GM19035 (cell line): ENCODE measurements at regions not wholly inside any gene's neighbourhood (a gene's known extent, or its start where the extent isn't known, plus 50 kb on each side); places are given as distances from the start of the nearest gene placed in this dataset.

Experiments
- ATAC-seq: cut with Tn5 transposase; IDR thresholded peaks from one replicate; pipeline ENCODE4 v1.9.1; 2021; ENCODE audit not compliant: unreplicated experiment

DNA sequence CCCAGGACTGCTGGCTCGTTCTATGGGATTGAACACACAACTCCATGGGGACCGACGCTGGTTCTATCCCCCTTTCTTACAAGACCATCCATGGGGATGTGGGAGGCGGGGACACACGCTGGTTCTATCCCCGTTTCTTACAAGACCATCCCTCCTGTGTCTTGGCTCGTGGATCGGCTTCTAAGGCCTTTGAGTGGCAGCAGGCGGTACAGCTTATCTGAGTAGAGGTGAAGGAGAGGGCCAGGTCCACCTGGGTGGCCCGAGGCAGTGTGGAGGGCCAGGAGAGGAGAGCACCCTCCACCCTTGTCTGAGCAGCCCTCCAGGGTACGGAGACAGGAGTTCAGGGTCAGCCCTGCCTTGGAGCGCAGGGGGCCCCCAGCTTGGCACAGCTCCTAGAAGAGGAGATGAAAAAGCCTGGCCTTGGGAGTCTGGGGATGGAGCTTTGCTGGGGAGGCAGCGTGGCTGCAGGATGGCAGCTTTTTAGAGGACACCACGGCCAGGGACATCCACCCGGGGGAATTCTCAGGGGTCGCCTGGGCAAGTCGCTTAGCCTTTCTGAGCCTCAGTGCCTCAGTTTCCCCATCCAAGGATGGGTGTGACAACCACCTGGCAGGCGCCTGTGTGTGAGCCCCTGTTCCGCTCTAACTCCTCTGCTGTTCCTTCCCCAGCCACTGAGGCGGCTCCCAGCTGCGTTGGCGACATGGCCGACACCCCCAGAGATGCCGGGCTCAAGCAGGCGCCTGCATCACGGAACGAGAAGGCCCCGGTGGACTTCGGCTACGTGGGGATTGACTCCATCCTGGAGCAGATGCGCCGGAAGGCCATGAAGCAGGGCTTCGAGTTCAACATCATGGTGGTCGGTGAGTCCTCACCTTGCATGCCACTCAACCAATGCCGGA lies 341.0 kb downstream of the SEC14L1 start:
- no peak for ATAC-seq

DNA sequence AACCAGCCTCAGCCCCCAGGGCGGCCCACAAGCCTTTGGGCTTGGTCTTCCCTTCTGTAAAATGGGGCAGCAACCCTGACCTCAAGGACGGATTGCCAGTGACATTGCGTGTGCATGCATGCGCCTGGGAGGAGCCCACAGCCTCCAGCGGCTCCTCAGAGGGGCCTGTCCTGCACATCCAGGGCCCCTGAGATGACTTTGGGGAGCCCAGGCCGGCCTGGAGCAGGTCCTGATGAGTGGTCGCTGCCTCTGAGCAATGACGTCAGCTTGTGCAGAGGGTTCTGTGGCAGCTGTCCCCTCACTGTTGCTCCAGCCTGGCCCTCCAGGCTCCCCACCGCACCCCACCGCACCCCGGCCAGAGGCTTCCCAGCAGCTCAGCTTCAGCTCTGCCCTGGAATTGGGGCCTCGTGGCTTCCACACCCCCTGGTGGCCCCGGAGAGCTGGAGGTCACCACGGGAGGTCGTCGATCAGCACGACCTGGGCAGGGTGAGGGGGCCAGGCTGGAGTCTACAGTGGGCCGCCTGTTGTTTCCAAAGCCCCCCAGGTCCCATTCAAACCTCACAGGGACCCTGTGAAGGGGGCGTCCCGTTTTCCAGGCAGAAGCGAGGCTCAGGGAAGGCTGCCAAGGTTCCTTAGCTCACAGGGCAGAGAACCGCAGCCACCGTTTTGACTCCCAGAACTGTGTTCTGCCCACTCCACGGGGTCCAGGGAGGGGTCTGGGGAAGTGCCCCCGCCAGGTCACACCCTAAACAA lies 341.8 kb downstream of the SEC14L1 start:
- no peak for ATAC-seq

DNA sequence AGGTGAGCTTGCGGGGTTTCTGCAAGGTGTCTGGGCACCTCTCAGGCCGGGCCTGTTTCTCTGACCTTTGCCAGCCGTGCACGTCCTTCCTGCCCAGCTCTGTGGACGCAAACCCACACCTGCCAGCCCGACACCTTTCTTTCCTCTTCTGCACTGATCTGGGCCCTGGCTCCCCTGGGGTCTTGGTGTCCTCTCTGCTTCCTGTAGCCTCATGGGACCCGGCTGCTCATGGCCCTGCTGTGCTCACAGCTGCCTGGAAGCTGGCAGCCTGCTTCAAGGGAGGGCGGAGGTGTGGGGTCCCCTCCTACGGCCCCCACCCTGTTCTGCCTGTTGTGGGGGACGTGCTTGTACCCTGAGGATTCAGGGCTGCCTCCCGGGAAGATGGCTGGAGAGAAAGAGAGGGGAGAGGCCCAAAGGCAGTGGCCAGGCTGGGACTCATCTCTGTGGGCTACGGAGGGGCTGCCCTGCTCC lies 342.4 kb downstream of the SEC14L1 start:
- no peak for ATAC-seq

DNA sequence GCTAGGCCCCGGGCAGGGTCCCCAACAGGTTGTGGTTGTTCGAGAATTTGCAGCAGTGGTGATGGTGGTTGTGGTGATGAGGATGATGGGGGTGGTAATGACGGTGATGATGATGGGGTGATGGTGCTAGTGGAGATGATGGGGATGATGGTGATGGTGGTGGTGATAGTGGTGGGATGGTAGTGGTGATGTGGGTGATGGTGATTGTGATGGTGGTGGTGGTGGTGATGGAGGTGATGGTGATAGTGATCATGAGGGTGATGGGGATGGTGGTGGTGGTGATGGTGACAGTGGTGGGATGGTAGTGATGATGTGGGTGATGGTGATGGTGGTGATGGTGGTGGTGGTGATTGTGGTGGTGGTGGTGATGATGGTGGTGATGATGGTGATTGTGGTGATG lies 343.3 kb downstream of the SEC14L1 start:
- no peak for ATAC-seq

DNA sequence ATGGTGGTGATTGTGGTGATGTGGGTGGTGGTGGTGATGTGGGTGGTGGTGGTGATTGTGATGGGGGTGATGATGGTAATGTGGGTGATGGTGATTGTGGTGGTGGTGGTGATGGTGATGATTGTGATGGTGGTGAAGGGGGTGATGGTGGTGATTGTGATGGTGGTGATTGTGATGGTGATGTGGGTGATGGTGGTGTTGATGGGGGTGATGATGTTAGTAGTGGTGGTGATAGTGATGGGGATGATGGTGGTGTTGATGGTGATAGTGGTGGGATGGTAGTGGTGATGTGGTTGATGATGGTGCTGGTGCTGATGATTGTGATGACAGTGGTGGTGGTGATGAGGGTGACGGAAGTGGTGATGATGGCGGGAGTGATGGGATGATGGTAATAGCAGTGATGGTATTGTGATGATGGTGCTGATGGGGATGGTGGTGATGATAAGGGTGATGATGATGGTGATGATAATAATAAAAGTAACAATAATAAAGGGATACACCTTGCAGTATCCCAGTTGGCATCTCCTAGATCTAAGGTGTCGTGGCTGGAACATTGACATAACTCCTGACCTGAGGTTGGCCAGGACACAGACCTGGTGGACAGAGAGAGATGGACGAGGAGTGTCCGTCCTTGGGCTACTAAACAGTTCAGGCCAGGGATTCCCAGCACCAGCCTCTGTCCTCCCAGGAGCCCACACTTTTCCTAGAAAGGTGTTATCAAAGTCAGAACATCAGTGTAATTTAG lies 344.5 kb downstream of the SEC14L1 start:
- ATAC-seq = no peak

DNA sequence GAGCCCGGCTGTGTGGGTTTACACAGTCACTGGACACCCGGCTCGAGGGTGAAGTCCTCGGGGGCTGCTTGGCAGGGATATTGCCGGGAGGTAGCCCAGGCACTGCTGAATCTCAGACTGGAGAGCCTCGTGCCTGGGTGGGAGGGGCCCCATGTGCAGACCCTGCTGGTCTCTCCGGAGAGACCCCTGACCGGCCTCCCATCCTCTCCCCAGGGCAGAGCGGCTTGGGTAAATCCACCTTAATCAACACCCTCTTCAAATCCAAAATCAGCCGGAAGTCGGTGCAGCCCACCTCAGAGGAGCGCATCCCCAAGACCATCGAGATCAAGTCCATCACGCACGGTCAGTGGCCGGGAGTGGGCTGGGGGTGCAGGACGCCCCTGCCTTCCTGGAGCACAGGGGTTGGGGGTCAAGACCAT lies 346.5 kb downstream of the SEC14L1 start:
- no peak for ATAC-seq

DNA sequence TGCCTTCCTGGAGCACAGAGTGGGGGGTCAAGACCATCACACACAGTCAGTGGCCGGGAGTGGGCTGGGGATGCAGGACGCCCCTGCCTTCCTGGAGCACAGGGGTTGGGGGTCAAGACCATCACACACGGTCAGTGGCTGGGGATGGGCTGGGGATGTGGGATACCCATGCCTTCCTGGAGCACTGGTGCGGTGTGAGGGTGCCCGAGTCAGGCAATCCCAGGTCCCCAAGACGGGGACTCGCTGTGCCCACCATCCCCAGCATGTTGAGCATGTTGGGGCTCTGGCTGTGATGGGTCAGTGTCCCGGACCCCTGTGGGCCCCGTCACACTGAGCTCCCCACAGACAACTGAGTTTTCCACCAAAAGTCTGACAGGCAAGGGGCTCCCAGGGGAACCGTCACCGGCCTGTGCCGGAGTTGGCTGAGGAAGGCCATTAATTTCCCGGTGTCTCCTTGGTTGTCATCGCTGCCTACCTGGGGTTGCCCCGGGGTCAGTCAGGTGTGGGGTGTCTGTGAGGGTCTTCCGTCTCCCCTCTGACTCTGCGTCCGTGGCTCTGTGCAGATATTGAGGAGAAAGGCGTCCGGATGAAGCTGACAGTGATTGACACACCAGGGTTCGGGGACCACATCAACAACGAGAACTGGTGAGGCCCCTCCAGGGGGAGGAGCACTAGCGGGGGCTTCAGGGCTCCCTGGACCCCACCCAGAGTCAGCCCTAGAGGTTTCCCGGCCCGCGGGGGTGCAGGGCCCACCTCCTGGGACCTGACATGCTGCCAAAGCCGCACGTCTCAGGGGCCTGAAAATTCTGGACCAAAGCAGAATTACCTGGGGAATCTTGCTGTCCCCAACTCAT lies 347.1 kb downstream of the SEC14L1 start:
- no peak for ATAC-seq

DNA sequence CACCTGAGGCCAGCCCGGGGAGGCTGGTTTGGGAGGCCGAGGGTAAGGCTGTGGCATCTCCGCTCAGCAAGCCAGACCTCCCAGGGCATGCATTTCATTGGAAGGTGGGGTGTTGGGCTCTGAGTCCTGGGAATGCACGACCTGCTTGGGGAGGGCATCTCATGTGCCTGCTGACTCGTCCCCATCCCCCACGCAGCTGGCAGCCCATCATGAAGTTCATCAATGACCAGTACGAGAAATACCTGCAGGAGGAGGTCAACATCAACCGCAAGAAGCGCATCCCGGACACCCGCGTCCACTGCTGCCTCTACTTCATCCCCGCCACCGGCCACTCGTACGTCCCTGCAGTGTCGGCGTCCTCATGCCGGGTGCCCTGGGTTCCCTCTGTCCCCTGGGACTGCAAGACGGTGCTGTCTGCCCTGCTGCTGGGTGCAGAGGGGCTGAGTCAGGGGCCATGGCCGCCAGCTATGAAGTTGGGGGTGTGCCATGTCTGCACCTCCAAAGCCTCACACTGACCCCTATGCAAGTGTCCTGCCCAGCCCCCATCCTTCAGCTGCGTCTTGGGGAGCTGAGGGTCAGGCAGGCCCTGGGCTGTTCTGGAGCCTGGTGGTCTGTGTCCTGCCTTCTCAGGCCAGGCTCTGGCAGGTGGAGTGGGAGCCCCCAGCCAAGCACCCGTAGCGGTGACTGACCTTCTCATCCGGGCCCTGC lies 347.9 kb downstream of the SEC14L1 start:
- ATAC-seq = no peak

DNA sequence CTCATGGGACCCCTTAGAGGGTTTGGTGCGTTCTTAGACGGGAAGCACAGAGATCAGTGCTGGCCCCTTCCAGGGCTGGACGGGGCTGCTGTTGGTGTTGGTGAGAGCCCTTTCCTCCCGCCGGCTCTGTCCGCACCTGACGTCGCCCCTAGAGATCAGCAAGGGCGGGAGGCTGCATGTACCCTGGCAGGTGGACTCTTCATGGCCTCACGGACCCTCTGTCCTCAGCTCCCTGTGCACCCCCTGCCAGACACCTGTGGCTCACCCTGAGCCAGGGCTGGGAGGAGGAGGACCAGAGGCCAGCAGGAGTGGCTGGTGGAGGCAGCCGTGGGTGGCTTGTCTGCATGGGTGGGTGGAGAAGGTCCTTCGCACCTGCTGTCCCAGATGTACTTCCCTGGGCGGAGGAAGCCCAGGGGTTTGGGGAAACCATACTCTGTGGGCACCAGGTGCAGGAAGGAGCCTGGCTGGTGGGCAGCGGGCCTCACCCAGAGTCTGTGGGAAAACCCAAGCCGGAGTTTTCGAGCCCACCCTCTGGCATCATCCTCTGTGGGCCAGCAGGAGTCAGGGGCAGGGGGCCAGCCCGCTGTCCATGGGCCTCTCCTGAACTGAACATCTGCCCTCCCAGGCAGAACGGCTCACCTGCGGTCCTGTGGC lies 348.6 kb downstream of the SEC14L1 start:
- ATAC-seq = no peak

DNA sequence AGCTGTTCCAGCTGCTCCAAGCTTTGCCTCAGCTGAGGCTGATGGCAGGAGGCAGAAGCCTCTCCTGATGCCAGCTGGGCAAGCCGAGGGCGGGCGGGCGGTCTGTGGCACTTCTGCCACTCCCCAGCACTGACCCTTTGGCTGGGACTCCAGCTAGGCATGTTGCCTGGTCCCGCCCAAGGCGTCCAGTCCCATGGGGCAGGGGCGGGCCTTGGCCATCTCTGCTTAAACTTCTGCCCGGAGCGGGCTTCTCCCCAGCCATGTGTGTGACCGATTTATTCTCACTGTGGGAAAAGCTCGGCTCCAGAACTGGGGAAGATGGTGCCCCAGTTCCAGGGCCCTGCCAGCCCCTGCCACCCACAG lies 349.1 kb downstream of the SEC14L1 start:
- ATAC-seq = no peak

DNA sequence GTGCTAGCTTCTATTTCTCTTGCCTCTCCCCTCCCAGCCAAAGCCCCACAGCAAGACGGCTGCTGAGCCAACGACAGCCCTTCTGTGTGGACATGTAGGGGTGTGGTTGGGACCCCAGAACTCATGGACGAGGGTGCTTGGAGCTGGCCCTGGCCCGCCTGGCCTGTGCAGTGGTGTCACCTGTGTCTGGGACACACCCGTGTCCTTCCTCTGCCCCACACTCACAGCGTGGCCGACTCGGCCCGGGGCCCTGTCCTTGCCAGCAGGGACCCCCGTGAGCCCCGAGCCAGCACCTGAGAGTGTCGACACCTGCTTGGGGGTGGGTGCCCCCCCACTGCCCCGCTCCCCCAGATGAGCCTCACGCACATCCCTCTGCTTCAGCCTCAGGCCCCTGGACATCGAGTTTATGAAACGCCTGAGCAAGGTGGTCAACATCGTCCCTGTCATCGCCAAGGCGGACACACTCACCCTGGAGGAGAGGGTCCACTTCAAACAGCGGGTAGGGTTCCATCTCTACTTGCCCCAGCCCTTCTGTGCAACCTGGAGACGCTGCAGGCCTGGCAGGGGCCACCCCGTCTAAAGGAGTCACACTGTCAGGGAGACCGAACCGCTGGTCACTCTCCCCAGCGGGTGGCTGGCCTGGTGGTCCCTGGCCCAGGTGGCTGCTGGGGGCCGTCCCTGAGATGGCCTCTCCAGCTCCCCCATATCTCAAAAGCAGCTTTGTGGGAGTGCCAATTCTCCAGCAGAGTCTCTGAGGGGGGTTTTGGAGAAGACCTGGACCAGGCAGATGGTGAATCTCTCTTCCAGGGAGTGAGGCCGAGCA lies 349.8 kb downstream of the SEC14L1 start:
- ATAC-seq = no peak

DNA sequence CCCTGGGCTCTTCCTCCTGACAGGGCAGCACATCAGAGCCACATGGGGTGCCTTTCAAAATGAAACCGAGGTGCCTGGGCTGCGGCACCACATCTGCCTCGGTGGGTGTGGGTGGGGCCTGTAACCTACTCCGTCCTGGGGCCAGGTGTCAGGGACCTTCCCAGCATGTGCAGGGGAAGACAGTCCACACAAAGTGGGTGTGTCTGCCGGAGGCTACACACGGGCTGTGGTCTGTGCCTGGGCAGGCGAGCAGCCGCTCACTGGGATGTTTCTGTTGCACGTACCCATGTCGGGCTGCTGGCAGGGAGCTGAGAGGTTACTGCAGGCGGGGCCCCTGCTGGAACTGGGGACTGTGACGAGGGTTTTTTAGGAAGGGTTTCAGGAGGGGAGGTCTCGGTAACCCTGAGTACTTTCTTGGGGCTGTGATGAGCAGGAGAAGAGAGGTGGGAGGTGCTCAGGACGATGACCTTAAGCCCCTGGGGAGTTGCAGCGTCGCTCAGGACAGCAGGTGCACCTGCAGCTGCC lies 351.2 kb downstream of the SEC14L1 start:
- ATAC-seq = no peak

DNA sequence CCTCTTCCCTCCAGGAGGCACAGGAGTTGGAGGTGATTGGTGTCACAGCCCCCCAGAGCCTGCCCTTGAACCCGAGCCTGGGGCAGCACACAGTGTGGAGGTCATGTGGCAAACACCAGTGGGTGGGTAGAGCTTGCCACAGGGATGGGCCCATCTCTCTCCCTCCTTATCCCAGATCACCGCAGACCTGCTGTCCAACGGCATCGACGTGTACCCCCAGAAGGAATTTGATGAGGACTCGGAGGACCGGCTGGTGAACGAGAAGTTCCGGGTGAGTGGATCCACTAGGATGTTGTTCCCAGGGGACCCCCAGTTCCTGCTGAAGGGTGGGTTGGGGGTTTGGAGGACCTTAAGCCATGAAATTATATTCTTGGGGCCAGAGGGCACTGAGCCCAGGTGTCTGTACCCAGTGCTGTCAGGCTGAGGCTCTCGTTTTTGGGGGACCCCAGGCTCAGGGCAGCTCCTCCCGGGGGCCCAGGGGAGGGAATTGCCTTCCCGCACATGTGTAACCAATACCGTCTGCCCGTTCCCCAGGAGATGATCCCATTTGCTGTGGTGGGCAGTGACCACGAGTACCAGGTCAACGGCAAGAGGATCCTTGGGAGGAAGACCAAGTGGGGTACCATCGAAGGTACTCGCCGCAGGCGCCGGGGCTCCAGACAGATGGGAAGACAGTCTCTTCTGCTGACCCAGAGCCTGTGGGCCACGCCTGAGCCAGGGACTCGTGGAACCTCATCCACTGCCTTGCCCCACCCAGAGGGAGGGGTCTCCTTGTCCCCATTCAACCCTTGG lies 351.9 kb downstream of the SEC14L1 start:
- no peak for ATAC-seq

DNA sequence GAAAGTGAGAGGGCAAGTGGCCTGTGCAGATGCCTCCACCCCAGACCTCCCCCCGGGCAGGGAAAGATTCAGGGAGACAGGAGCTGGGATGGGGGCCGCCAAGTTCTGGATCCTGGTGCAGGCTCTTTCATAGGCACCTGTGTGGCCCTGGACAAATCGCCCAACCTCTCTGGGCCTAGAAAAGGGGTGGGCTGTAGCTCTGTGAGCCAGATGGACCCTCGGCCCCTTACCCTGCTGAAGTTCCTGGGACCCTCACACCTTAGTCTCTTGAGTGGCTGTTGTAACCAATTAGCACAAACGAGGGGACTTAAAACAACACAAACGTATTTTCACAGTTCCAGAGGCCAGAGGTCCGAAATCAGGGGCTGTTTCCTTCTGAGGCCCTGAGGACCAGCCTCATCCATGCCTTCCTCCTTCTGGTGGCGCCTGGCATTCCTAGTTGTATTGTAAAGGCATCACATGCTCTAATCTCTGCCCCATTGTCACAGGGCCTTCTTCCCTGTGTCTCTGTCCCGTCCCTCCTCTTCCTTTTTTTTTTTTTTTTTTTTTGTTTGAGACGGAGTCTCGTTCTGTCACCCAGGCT lies 352.6 kb downstream of the SEC14L1 start:
- no peak for ATAC-seq

DNA sequence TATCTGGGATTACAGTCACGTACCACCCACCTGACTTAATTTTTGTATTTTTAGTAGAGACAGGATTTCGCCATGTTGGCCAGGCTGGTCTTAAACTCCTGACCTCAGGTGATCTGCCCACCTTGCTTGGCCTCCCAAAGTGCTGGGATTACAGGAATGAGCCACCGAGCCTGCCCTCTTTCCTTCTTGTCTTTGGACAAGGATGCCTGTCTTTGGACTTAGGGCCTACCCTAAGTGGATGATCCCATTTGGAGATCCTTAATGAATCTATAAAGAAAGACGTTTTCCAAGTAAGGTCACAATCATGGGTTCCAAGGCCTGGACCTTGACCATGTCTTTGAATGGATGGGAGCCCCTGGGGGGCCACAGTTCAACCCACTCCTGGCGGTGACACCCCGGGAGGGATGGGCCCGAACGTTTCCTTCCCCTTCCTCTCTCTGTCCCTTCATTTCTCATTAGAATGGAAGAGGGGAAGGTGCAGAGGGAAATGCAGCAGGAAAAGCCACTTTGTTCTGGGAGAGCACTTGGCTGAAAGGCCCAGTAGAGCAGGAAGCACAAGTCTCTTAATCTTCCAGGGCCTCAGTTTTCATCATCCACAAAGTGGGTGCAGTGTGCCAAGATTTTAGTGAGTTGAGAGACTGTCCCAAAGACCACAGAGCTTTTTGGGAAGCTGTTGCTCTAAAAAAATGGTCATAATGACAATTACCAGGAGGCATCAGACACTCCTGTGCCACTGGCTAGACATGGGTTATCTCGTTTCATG lies 353.3 kb downstream of the SEC14L1 start:
- no peak for ATAC-seq

DNA sequence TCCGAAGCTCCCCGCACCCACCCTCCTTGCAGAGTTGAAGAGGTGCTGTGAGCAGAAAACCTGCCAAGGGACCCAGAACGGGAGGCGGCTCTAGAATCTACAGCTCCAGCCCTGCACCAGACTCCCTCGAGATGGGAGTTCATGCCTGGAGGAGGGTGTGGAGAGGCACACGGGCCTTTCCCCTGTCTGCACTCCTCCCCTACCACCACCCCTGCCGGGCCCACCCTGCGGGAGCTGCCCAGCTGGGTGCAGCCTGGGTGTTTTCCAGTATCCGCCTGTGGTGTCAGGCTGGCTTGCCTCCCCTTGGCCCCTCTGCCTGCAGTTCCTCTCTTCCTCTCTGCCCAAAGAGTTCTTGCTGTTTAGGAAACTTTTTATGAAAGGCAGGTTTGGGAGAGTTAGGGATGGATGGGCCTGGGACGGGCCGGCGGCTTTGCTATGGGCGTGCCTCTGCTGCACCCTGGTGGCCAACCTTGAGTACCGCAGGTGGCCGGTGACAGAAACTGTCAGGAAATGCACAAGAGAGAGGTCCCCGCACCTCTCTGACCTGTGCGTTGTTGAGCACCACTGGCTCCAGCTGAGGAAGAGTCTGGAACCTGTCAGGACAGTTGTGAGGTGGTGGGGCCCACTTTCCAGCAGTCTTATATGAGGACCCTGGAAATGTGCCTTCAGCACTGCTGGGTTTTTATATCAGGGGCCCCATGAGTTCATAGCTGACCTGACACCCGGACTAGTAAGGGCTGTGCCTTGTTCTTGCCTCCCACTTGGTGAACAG lies 354.1 kb downstream of the SEC14L1 start:
- no peak for ATAC-seq
